ENCODE measurements at regions not wholly inside any gene's neighbourhood (a gene's known extent, or its start where the extent isn't known, plus 50 kb on each side); places are given as distances from the start of the nearest gene placed in this dataset.

- TF ChIP-seq CTCF (IDR thresholded peaks at IDR 0.05; ENCODE audit: low read depth, low read length, missing control alignments) = no peak
- no peak for DNase-seq (ENCODE audit: extremely low read depth, low read depth)
- no peak overlapping the region for H3K4me3 ChIP-seq (replicated peaks; ENCODE audit: low read depth, low read length)
These were observed 228.2 kb upstream of the SEMA3A start for GRCh38 chr7:84422790-84423189.

GRCh38 chr7:84412161-84412969 is 217.8 kb upstream of the SEMA3A start:
- no peak overlapping the region for H3K4me3 ChIP-seq (replicated peaks; ENCODE audit: low read depth, low read length)
- DNase-seq (ENCODE audit: extremely low read depth, low read depth) = peak; percentile 89
- TF ChIP-seq CTCF (IDR thresholded peaks at IDR 0.05; ENCODE audit: low read depth, low read length, missing control alignments) = no peak

- H3K4me3 ChIP-seq (replicated peaks; ENCODE audit: low read depth, low read length) = no peak overlapping the region
- no peak for DNase-seq (ENCODE audit: extremely low read depth, low read depth)
- TF ChIP-seq CTCF (IDR thresholded peaks at IDR 0.05; ENCODE audit: low read depth, low read length, missing control alignments) = no peak
These were observed 205.1 kb upstream of the SEMA3A start for GRCh38 chr7:84399661-84400060.

GRCh38 chr7:84394219-84394618 is 199.6 kb upstream of the SEMA3A start:
- DNase-seq (ENCODE audit: extremely low read depth, low read depth) = no peak
- TF ChIP-seq CTCF (IDR thresholded peaks at IDR 0.05; ENCODE audit: low read depth, low read length, missing control alignments) = no peak
- no peak overlapping the region for H3K4me3 ChIP-seq (replicated peaks; ENCODE audit: low read depth, low read length)

- DNase-seq (ENCODE audit: extremely low read depth, low read depth) = no peak
- no peak overlapping the region for H3K4me3 ChIP-seq (replicated peaks; ENCODE audit: low read depth, low read length)
- no peak for TF ChIP-seq CTCF (IDR thresholded peaks at IDR 0.05; ENCODE audit: low read depth, low read length, missing control alignments)
These were observed 199.2 kb upstream of the SEMA3A start for GRCh38 chr7:84393786-84394185.

GRCh38 chr7:84390845-84391244 is 196.3 kb upstream of the SEMA3A start:
- TF ChIP-seq CTCF (IDR thresholded peaks at IDR 0.05; ENCODE audit: low read depth, low read length, missing control alignments) = no peak
- DNase-seq (ENCODE audit: extremely low read depth, low read depth) = no peak
- H3K4me3 ChIP-seq (replicated peaks; ENCODE audit: low read depth, low read length) = no peak overlapping the region

GRCh38 chr7:84389242-84389641 is 194.7 kb upstream of the SEMA3A start:
- H3K4me3 ChIP-seq (replicated peaks; ENCODE audit: low read depth, low read length) = no peak overlapping the region
- DNase-seq (ENCODE audit: extremely low read depth, low read depth) = no peak
- TF ChIP-seq CTCF (IDR thresholded peaks at IDR 0.05; ENCODE audit: low read depth, low read length, missing control alignments) = no peak

Data from HFF-Myc (cell line).